ENCODE measurements at regions not wholly inside any gene's neighbourhood (a gene's known extent, or its start where the extent isn't known, plus 50 kb on each side); places are given as distances from the start of the nearest gene placed in this dataset.

DNA sequence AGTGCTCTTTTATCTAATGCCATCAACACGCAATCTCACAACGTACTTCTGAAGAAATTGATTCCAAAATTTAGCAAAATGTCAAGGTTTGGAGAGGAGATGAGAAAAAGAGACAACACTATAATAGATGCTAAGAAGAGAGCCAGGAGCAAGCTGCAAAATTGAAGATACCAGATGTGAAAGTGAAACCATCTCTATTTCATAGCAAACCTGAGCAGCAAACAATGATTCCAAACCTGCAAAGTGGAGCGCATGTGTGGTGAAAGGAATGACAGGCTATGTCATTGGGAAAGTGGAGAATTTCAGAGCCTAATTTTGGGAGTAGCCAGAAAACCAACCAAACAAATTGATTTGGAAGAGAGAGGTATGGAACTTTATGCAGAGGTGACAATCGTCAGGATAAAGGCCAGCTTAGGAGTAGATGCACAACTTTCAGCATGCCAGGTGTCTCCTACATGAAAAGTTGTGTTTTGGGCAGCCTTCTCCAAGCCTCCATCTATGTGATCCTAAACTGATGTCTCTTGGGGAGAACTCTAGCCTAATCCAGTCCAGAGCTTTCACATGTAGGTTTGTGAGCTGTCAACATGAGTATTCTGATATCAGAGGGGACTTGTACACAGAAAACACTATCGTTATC is 158.4 kb upstream of the FNDC3A start:
- POLR2A ChIA-PET: no interaction called here
- no peaks in the 10 kb centered on the region for H3K79me2 ChIP-seq (ENCODE audit: control insufficient read depth, insufficient read depth, low read length)

GRCh38 chr13:48818495-48819356 is 157.0 kb upstream of the FNDC3A start:
- Histone ChIP-seq H3K4me1 (replicated peaks in 1 of 2; ENCODE audit: control insufficient read depth in 2 of 2, insufficient read depth in 2 of 2, low read length in 2 of 2) (no peaks in the 10 kb centered on the region), H3K79me2 (ENCODE audit: control insufficient read depth, insufficient read depth, low read length) (no peaks in the 10 kb centered on the region), H3K9me1 (ENCODE audit: control insufficient read depth, insufficient read depth, low read length) (no peaks in the 10 kb centered on the region), H3K9ac (ENCODE audit: insufficient read depth in 1 of 2, low read depth in 2 of 2, low read length in 2 of 2) (no peak overlapping the region), H3K27ac (ENCODE audit: extremely low read depth, low read depth, low read length) (no peak overlapping the region), H3K36me3 (ENCODE audit: control insufficient read depth, insufficient read depth, low read length) (no peaks in the 10 kb centered on the region), H3K27me3 (ENCODE audit: control insufficient read depth in 2 of 2, insufficient read depth in 2 of 2, low read length in 2 of 2) (no peaks in the 10 kb centered on the region), H3K4me2 (ENCODE audit: insufficient read depth, low read length) (no peak overlapping the region), H3K4me3 (no peak overlapping the region), H4K20me1 (replicated peaks; ENCODE audit: control insufficient read depth, insufficient read depth, low read length) (no peaks in the 10 kb centered on the region), H3K9me3 (replicated peaks; ENCODE audit: control insufficient read depth, insufficient read depth, low read depth, low read length) (no peaks in the 10 kb centered on the region), H2AFZ (ENCODE audit: low read depth, low read length) (no peak overlapping the region)
- FAIRE-seq (no peak), ATAC-seq (no peak), DNase-seq (ENCODE audit: extremely low read depth in 1 of 4, low spot score in 3 of 4) (no peak)
- BruUV-seq (replicated peaks): no TSS peak
- 3% methylated on average over 3 of the region's 3 CpGs for WGBS (ENCODE audit: insufficient coverage, low coverage, missing lambda C conversion rate)
- ChIA-PET CTCF (ENCODE audit: low intra/inter-chr PET ratio) (no interaction called here), POLR2A (no interaction called here)
- intact Hi-C loops (cut with micrococcal nuclease) (no loop called here), in situ Hi-C loops (cut with MboI) (no loop called here)
- TF ChIP-seq, protein P1, sequence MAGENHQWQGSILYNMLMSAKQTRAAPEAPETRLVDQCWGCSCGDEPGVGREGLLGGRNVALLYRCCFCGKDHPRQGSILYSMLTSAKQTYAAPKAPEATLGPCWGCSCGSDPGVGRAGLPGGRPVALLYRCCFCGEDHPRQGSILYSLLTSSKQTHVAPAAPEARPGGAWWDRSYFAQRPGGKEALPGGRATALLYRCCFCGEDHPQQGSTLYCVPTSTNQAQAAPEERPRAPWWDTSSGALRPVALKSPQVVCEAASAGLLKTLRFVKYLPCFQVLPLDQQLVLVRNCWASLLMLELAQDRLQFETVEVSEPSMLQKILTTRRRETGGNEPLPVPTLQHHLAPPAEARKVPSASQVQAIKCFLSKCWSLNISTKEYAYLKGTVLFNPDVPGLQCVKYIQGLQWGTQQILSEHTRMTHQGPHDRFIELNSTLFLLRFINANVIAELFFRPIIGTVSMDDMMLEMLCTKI (IDR thresholded peaks at IDR 0.05; ENCODE audit: partially characterized antibody): no peak
- no peak for TF ChIP-seq POLR3A (IDR thresholded peaks at IDR 0.05; ENCODE audit: borderline replicate concordance, extremely low read depth, insufficient read depth, insufficient read length)
- TF ChIP-seq ZNF239 (CRISPR knock-in tag; IDR thresholded peaks at IDR 0.05): no peak
- no peak for TF ChIP-seq DIDO1 (tag; IDR thresholded peaks at IDR 0.05; ENCODE audit: low read depth)
- TF ChIP-seq MAFF (IDR thresholded peaks at IDR 0.05; ENCODE audit: low read length): no peak
- TF ChIP-seq HDGF (IDR thresholded peaks at IDR 0.05): no peak
- no peak for TF ChIP-seq RBM14 (IDR thresholded peaks at IDR 0.05; ENCODE audit: borderline replicate concordance, insufficient read depth, low read depth, low read length)
- TF ChIP-seq ZNF224 (CRISPR knock-in tag; IDR thresholded peaks at IDR 0.05): no peak

More for the DNA sequence above, 158.4 kb upstream of the FNDC3A start:
- TF ChIP-seq TEAD4 (IDR thresholded peaks at IDR 0.05; ENCODE audit: low read length) (no peak), TEAD4 (CRISPR knock-in tag; IDR thresholded peaks at IDR 0.05; ENCODE audit: borderline replicate concordance) (no peak), ZFP30 (CRISPR knock-in tag; IDR thresholded peaks at IDR 0.05; ENCODE audit: borderline replicate concordance) (no peak), NRF1 (conservative IDR thresholded peaks at IDR 0.05 in 1 of 2, IDR thresholded peaks at IDR 0.05 in 1 of 2) (0 out of 4 replicates have a peak, but pooled peaks of 1 of the 2 experiments have one; percentile 14)
- no peak for DNase-seq (ENCODE audit: extremely low read depth in 1 of 4, low spot score in 3 of 4)
- Histone ChIP-seq H3K9me3 (replicated peaks; ENCODE audit: control insufficient read depth, insufficient read depth, low read depth, low read length) (no peaks in the 10 kb centered on the region), H3K36me3 (ENCODE audit: control insufficient read depth, insufficient read depth, low read length) (no peaks in the 10 kb centered on the region), H3K4me2 (ENCODE audit: insufficient read depth, low read length) (no peak overlapping the region), H3K4me1 (replicated peaks in 1 of 2; ENCODE audit: control insufficient read depth in 2 of 2, insufficient read depth in 2 of 2, low read length in 2 of 2) (no peaks in the 10 kb centered on the region), H3K9ac (ENCODE audit: insufficient read depth in 1 of 2, low read depth in 2 of 2, low read length in 2 of 2) (no peak overlapping the region), H2AFZ (ENCODE audit: low read depth, low read length) (no peak overlapping the region), H4K20me1 (replicated peaks; ENCODE audit: control insufficient read depth, insufficient read depth, low read length) (no peaks in the 10 kb centered on the region), H3K27ac (ENCODE audit: extremely low read depth, low read depth, low read length) (no peak overlapping the region), H3K27me3 (ENCODE audit: control insufficient read depth in 2 of 2, insufficient read depth in 2 of 2, low read length in 2 of 2) (no peaks in the 10 kb centered on the region), H3K9me1 (ENCODE audit: control insufficient read depth, insufficient read depth, low read length) (no peaks in the 10 kb centered on the region), H3K4me3 (no peak overlapping the region)
- 0% methylated on average over 5 of the region's 5 CpGs for WGBS (ENCODE audit: insufficient coverage, low coverage, missing lambda C conversion rate)
- BruUV-seq (replicated peaks): no TSS peak
- no peak for ATAC-seq
- intact Hi-C loops (cut with micrococcal nuclease) (no loop called here), in situ Hi-C loops (cut with MboI) (no loop called here)
- FAIRE-seq: no peak
- CTCF ChIA-PET (ENCODE audit: low intra/inter-chr PET ratio): interaction anchor here (0.7 kb wide), 1 partner anchor 315 kb away, joined by 3 read pairs; no protein-coding TSS in a partner anchor

All from K562 (cell line).